Osteocyte (in vitro differentiated cells): ENCODE measurements at regions not wholly inside any gene's neighbourhood (a gene's known extent, or its start where the extent isn't known, plus 50 kb on each side); places are given as distances from the start of the nearest gene placed in this dataset.
"Not testable (repeated sequence)": the region's sequence is repeated elsewhere in the genome, so short reads cannot be mapped to it uniquely, and the experiment has no call there.

Experiments
- DNase-seq: peaks from one replicate; pipeline ENCODE4 v3.0.0; 2021; ENCODE audit warnings: mixed read lengths; ENCODE audit not compliant: unreplicated experiment; ENCODE audit errors: extremely low spot score
- H3K27ac Mint-ChIP-seq: one replicate; pipeline ENCODE4 v1.8.0; 2021; ENCODE audit warnings: mild to moderate bottlenecking, mixed read lengths; ENCODE audit not compliant: unreplicated experiment
- H3K27me3 Mint-ChIP-seq: one replicate; pipeline ENCODE4 v1.8.0; 2021; ENCODE audit warnings: mixed read lengths; ENCODE audit not compliant: unreplicated experiment
- H3K36me3 Mint-ChIP-seq: one replicate; pipeline ENCODE4 v1.8.0; 2021; ENCODE audit warnings: mixed read lengths; ENCODE audit not compliant: unreplicated experiment
- H3K4me1 Mint-ChIP-seq: one replicate; pipeline ENCODE4 v1.8.0; 2021; ENCODE audit warnings: mixed read lengths; ENCODE audit not compliant: unreplicated experiment
- H3K4me3 Mint-ChIP-seq: one replicate; pipeline ENCODE4 v1.8.0; 2021; ENCODE audit warnings: mild to moderate bottlenecking, moderate library complexity, mixed read lengths; ENCODE audit not compliant: unreplicated experiment
- H3K9me3 Mint-ChIP-seq: one replicate; pipeline ENCODE4 v1.8.0; 2021; ENCODE audit warnings: mixed read lengths; ENCODE audit not compliant: unreplicated experiment
- CTCF ChIP-seq: fragments of 200-600 bp; sonication (generic); IDR thresholded peaks from 2 replicates; pipeline ENCODE4 v1.5.0; 2021; ENCODE audit warnings: antibody characterized with exemption, mild to moderate bottlenecking, moderate library complexity

GRCh38 chr5:124981901-124982300 lies 235.5 kb upstream of the ZNF608 start:
- Mint-ChIP-seq H3K4me3 (no peak overlapping the region), H3K9me3 (peaks cover 18% of the 10 kb centered on the region), H3K27me3 (no peaks in the 10 kb centered on the region), H3K36me3 (peaks cover 2% of the 10 kb centered on the region), H3K27ac (no peak overlapping the region), H3K4me1 (peaks cover 26% of the 10 kb centered on the region)
- no peak for TF ChIP-seq CTCF
- no peak for DNase-seq

- H3K9me3 Mint-ChIP-seq = peaks cover 18% of the 10 kb centered on the region
- no peak for DNase-seq
- no peak for TF ChIP-seq CTCF
Observed at GRCh38 chr5:124986170-124986569, 239.7 kb upstream of the ZNF608 start.

GRCh38 chr5:124986667-124987066 lies 240.2 kb upstream of the ZNF608 start:
- no peak overlapping the region for H3K4me3 Mint-ChIP-seq
- TF ChIP-seq CTCF = no peak
- H3K4me1 Mint-ChIP-seq = peaks cover 5% of the 10 kb centered on the region
- DNase-seq = no peak
- H3K27me3 Mint-ChIP-seq = no peaks in the 10 kb centered on the region
- peaks cover 2% of the 10 kb centered on the region for H3K36me3 Mint-ChIP-seq
- peaks cover 18% of the 10 kb centered on the region for H3K9me3 Mint-ChIP-seq
- no peak overlapping the region for H3K27ac Mint-ChIP-seq

More at GRCh38 chr5:124986170-124986569, 239.7 kb upstream of the ZNF608 start:
- H3K27ac Mint-ChIP-seq = no peak overlapping the region
- no peaks in the 10 kb centered on the region for H3K27me3 Mint-ChIP-seq
- peaks cover 2% of the 10 kb centered on the region for H3K36me3 Mint-ChIP-seq
- peaks cover 5% of the 10 kb centered on the region for H3K4me1 Mint-ChIP-seq
- H3K4me3 Mint-ChIP-seq = no peak overlapping the region

GRCh38 chr5:124987786-124988185 lies 241.3 kb upstream of the ZNF608 start:
- not testable (repeated sequence) for DNase-seq, H3K4me3 Mint-ChIP-seq, H3K4me1 Mint-ChIP-seq, H3K27me3 Mint-ChIP-seq, H3K36me3 Mint-ChIP-seq, H3K27ac Mint-ChIP-seq
- peaks cover 18% of the 10 kb centered on the region for H3K9me3 Mint-ChIP-seq

- Mint-ChIP-seq H3K4me3 (no peak overlapping the region), H3K4me1 (peaks cover 26% of the 10 kb centered on the region), H3K9me3 (no peaks in the 10 kb centered on the region), H3K27me3 (no peaks in the 10 kb centered on the region), H3K36me3 (no peaks in the 10 kb centered on the region), H3K27ac (no peak overlapping the region)
- TF ChIP-seq CTCF = no peak
- DNase-seq = no peak
Observed at GRCh38 chr5:124990723-124991122, 244.3 kb upstream of the ZNF608 start.

GRCh38 chr5:124995421-124995820 lies 249.0 kb upstream of the ZNF608 start:
- H3K36me3 Mint-ChIP-seq = no peaks in the 10 kb centered on the region
- H3K9me3 Mint-ChIP-seq = no peaks in the 10 kb centered on the region
- TF ChIP-seq CTCF = no peak
- H3K4me1 Mint-ChIP-seq = peaks cover 53% of the 10 kb centered on the region
- H3K27me3 Mint-ChIP-seq = no peaks in the 10 kb centered on the region
- H3K4me3 Mint-ChIP-seq = no peak overlapping the region
- peak overlapping the region; percentile 88 for H3K27ac Mint-ChIP-seq
- no peak for DNase-seq
